ENCODE measurements at regions not wholly inside any gene's neighbourhood (a gene's known extent, or its start where the extent isn't known, plus 50 kb on each side); places are given as distances from the start of the nearest gene placed in this dataset.

GRCh38 chr6:115668211-115668610, 392.5 kb downstream of the FRK start:
- ChIA-PET CTCF (no interaction called here), POLR2A (no interaction called here)
- H3K9me3 Mint-ChIP-seq (ENCODE audit: low read depth): no peaks in the 10 kb centered on the region
- H3K36me3 Mint-ChIP-seq (ENCODE audit: low read depth): no peaks in the 10 kb centered on the region
- ATAC-seq: no peak
- no peak overlapping the region for H3K27ac Mint-ChIP-seq
- H3K27me3 Mint-ChIP-seq: no peaks in the 10 kb centered on the region
- no peak overlapping the region for H3K4me3 Mint-ChIP-seq
- intact Hi-C loops (cut with DNase I, micrococcal nuclease): no loop called here
- no peak for DNase-seq
- no peaks in the 10 kb centered on the region for H3K4me1 Mint-ChIP-seq

DNA sequence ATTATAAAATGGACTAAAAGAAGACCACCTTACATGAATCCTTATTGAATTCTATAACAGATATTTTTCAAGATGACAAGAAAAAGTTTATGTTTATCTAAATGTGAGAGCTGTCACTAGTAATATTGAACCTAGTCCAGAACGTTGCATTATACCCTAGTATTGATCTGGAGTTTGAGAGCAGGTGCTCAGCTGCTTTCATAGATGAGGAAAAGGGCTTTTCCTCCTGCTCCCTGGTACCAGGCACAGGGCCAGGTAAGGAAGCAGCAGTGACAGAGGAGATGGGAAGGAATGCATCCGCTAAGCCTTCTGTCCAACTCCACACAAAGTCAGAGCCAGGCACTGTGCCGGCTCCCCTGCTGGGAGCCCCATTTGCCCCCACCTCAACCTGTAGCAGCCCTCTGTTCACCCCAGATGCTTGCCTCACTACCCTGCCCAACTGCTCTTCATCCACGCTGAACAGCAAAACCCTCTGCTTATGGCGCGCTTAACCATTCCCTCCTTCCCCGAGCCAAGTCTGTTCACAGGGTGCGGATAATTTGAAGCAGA, 393.1 kb downstream of the FRK start:
- Mint-ChIP-seq H3K4me1 (no peaks in the 10 kb centered on the region), H3K27me3 (no peaks in the 10 kb centered on the region), H3K36me3 (ENCODE audit: low read depth) (no peaks in the 10 kb centered on the region), H3K27ac (no peak overlapping the region), H3K9me3 (ENCODE audit: low read depth) (no peaks in the 10 kb centered on the region), H3K4me3 (no peak overlapping the region)
- ChIA-PET POLR2A (no interaction called here), CTCF (interaction anchor here (0.7 kb wide), 1 partner anchor 9 kb away, joined by 3 read pairs; no protein-coding TSS in a partner anchor)
- ATAC-seq (no peak), DNase-seq (no peak)
- intact Hi-C loops (cut with DNase I, micrococcal nuclease): no loop called here

GRCh38 chr6:115666997-115667396, 393.7 kb downstream of the FRK start:
- Mint-ChIP-seq H3K4me3 (no peak overlapping the region), H3K27me3 (no peaks in the 10 kb centered on the region), H3K9me3 (ENCODE audit: low read depth) (no peaks in the 10 kb centered on the region), H3K4me1 (no peaks in the 10 kb centered on the region), H3K27ac (no peak overlapping the region), H3K36me3 (ENCODE audit: low read depth) (no peaks in the 10 kb centered on the region)
- CTCF ChIA-PET: interaction anchor here (0.7 kb wide), 1 partner anchor 9 kb away, joined by 3 read pairs; no protein-coding TSS in a partner anchor
- intact Hi-C loops (cut with DNase I, micrococcal nuclease): no loop called here
- no peak for ATAC-seq
- no peak for DNase-seq
- POLR2A ChIA-PET: no interaction called here

DNA sequence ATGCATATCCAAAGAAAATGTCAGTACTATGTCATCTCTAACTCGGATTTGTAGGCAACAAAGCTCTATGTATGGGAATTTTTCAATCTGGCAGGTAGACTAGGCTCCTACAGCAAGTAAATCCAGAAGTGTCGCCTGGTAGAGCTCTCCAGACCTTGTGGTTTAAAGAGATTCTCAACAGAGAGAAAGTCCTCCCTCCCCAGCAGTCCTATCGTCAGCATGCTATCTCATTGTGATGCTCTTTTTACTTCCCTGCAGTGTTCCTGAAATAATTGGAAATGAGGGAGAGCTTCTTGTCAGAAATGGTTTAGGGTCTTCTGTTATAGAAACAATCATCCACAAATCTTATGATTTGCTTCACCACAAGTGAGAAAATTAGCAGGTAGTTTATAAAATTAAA, 395.4 kb downstream of the FRK start:
- Mint-ChIP-seq H3K4me1 (no peaks in the 10 kb centered on the region), H3K27ac (no peak overlapping the region), H3K27me3 (no peaks in the 10 kb centered on the region), H3K36me3 (ENCODE audit: low read depth) (no peaks in the 10 kb centered on the region), H3K4me3 (no peak overlapping the region), H3K9me3 (ENCODE audit: low read depth) (no peaks in the 10 kb centered on the region)
- intact Hi-C loops (cut with DNase I, micrococcal nuclease): no loop called here
- POLR2A ChIA-PET: no interaction called here
- CTCF ChIA-PET: no interaction called here
- DNase-seq (no peak), ATAC-seq (no peak)

DNA sequence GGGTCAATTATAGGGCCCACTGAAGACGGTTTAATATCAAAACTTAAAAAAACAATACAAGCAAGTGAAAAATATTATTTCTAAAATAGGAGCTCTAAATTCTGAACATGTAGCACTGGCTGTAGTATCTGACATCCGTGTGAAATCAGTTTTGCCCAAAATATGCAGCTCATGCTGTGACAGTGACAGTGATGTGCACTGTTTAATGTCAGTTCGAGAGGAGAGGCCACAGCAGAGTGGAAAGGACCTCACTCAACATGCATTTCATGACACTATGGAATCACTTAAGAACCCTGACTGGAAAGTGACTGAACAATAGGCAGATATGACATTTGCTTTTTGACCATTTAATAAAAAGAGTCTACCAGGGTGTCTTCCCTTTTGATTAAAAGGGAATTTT, 397.0 kb downstream of the FRK start:
- POLR2A ChIA-PET: no interaction called here
- intact Hi-C loops (cut with DNase I, micrococcal nuclease): no loop called here
- Mint-ChIP-seq H3K36me3 (ENCODE audit: low read depth) (no peaks in the 10 kb centered on the region), H3K4me1 (no peaks in the 10 kb centered on the region), H3K9me3 (ENCODE audit: low read depth) (peaks cover 5% of the 10 kb centered on the region), H3K27ac (no peak overlapping the region), H3K4me3 (no peak overlapping the region), H3K27me3 (no peaks in the 10 kb centered on the region)
- CTCF ChIA-PET: no interaction called here
- DNase-seq (no peak), ATAC-seq (no peak)

GRCh38 chr6:115643762-115644161, 416.9 kb downstream of the FRK start:
- ChIA-PET POLR2A (no interaction called here), CTCF (no interaction called here)
- intact Hi-C loops (cut with DNase I, micrococcal nuclease): no loop called here
- Mint-ChIP-seq H3K4me3 (no peak overlapping the region), H3K9me3 (ENCODE audit: low read depth) (peaks cover under 1% of the 10 kb centered on the region), H3K27me3 (no peaks in the 10 kb centered on the region), H3K27ac (no peak overlapping the region), H3K36me3 (ENCODE audit: low read depth) (no peaks in the 10 kb centered on the region), H3K4me1 (no peaks in the 10 kb centered on the region)
- ATAC-seq: no peak
- DNase-seq: no peak

DNA sequence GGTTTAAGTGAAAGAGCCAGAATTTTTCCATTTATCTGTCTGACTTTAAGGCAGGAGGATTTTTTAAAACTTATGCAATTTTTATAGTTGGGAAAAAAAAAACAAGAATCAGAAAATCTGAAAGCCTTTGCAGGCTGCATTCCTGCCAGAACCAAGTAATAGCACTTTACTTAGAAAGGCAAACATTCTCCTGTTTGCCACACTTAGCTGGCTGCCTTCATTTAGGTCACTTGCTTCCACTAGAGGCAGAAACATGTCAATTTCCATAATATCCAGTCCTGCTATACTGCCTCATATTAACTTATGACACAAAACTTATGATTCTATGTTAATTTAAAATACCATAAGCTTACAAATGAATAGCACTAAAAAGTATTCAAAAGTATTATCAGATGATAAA, 425.8 kb downstream of the FRK start:
- POLR2A ChIA-PET: no interaction called here
- intact Hi-C loops (cut with DNase I, micrococcal nuclease): no loop called here
- DNase-seq (no peak), ATAC-seq (no peak)
- H3K4me3 Mint-ChIP-seq: no peak overlapping the region
- H3K36me3 Mint-ChIP-seq (ENCODE audit: low read depth): no peaks in the 10 kb centered on the region
- peaks cover 1% of the 10 kb centered on the region for H3K9me3 Mint-ChIP-seq (ENCODE audit: low read depth)
- CTCF ChIA-PET: no interaction called here
- no peaks in the 10 kb centered on the region for H3K27me3 Mint-ChIP-seq
- no peak overlapping the region for H3K27ac Mint-ChIP-seq
- no peaks in the 10 kb centered on the region for H3K4me1 Mint-ChIP-seq

DNA sequence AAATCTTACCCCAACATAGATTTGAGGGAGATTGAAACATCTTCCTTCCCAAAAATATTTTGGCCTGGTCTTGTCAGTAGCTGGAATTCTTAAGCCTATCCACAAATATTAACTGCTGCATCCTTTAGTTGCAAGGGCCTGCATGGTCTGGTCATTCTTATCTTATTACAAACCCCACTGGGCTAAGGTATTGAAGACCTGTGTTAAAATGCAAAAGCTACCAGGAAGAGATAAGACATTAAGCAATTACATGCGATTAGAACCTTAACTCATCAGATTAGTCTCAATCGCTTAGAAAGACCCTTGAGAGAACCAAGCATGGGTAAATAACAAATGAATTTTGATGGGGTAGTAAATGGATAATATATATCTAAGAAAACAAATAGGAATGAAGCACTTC, 426.6 kb downstream of the FRK start:
- POLR2A ChIA-PET: no interaction called here
- H3K9me3 Mint-ChIP-seq (ENCODE audit: low read depth): peaks cover 1% of the 10 kb centered on the region
- H3K27ac Mint-ChIP-seq: no peak overlapping the region
- no peaks in the 10 kb centered on the region for H3K4me1 Mint-ChIP-seq
- no peak for ATAC-seq
- no peaks in the 10 kb centered on the region for H3K27me3 Mint-ChIP-seq
- CTCF ChIA-PET: no interaction called here
- H3K36me3 Mint-ChIP-seq (ENCODE audit: low read depth): no peaks in the 10 kb centered on the region
- H3K4me3 Mint-ChIP-seq: no peak overlapping the region
- DNase-seq: no peak
- intact Hi-C loops (cut with DNase I, micrococcal nuclease): no loop called here

GRCh38 chr6:115631028-115631427, 429.7 kb downstream of the FRK start:
- H3K36me3 Mint-ChIP-seq (ENCODE audit: low read depth): no peaks in the 10 kb centered on the region
- ATAC-seq: no peak
- no peaks in the 10 kb centered on the region for H3K27me3 Mint-ChIP-seq
- H3K4me3 Mint-ChIP-seq: no peak overlapping the region
- CTCF ChIA-PET: no interaction called here
- H3K9me3 Mint-ChIP-seq (ENCODE audit: low read depth): no peaks in the 10 kb centered on the region
- no peak for DNase-seq
- POLR2A ChIA-PET: no interaction called here
- no peak overlapping the region for H3K27ac Mint-ChIP-seq
- intact Hi-C loops (cut with DNase I, micrococcal nuclease): no loop called here
- no peaks in the 10 kb centered on the region for H3K4me1 Mint-ChIP-seq

- ATAC-seq (no peak), DNase-seq (no peak)
- ChIA-PET POLR2A (no interaction called here), CTCF (no interaction called here)
- H3K36me3 Mint-ChIP-seq (ENCODE audit: low read depth): no peaks in the 10 kb centered on the region
- intact Hi-C loops (cut with DNase I, micrococcal nuclease): no loop called here
- no peak overlapping the region for H3K27ac Mint-ChIP-seq
- no peaks in the 10 kb centered on the region for H3K4me1 Mint-ChIP-seq
- H3K9me3 Mint-ChIP-seq (ENCODE audit: low read depth): peaks cover 1% of the 10 kb centered on the region
- H3K27me3 Mint-ChIP-seq: no peaks in the 10 kb centered on the region
- H3K4me3 Mint-ChIP-seq: no peak overlapping the region
Measured at GRCh38 chr6:115630424-115631024, 430.2 kb downstream of the FRK start.

- Mint-ChIP-seq H3K9me3 (ENCODE audit: low read depth) (peaks cover 1% of the 10 kb centered on the region), H3K27me3 (no peaks in the 10 kb centered on the region), H3K27ac (no peak overlapping the region), H3K4me1 (no peaks in the 10 kb centered on the region), H3K4me3 (no peak overlapping the region), H3K36me3 (ENCODE audit: low read depth) (no peaks in the 10 kb centered on the region)
- intact Hi-C loops (cut with DNase I, micrococcal nuclease): no loop called here
- POLR2A ChIA-PET: no interaction called here
- ATAC-seq: no peak
- CTCF ChIA-PET: no interaction called here
- DNase-seq: no peak
Measured at GRCh38 chr6:115629415-115629814, 431.3 kb downstream of the FRK start.

DNA sequence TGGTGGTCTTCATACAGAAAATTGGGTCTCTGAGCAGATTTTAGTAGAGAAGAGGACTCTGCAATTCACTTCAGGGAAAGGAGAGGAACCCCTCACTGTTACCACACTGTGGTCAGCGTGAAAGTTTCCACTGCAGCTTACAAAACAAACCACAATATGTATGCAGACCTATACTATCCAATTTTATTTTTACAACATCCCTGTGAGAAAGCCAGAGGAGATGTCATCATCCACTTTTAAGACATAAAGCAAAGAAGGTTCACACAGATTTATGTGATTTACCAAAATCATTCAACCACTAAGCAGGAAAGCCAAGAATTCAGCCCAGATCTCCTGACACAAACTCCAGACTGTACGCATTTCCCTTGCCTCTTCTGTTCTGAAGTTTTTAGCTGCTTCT, 442.4 kb downstream of the FRK start:
- H3K27ac Mint-ChIP-seq: no peak overlapping the region
- ChIA-PET CTCF (no interaction called here), POLR2A (no interaction called here)
- ATAC-seq (no peak), DNase-seq (no peak)
- H3K9me3 Mint-ChIP-seq (ENCODE audit: low read depth): no peaks in the 10 kb centered on the region
- no peaks in the 10 kb centered on the region for H3K4me1 Mint-ChIP-seq
- H3K4me3 Mint-ChIP-seq: no peak overlapping the region
- no peaks in the 10 kb centered on the region for H3K36me3 Mint-ChIP-seq (ENCODE audit: low read depth)
- H3K27me3 Mint-ChIP-seq: no peaks in the 10 kb centered on the region
- intact Hi-C loops (cut with DNase I, micrococcal nuclease): no loop called here

- H3K27ac Mint-ChIP-seq: no peak overlapping the region
- H3K27me3 Mint-ChIP-seq: no peaks in the 10 kb centered on the region
- POLR2A ChIA-PET: no interaction called here
- H3K4me1 Mint-ChIP-seq: no peaks in the 10 kb centered on the region
- intact Hi-C loops (cut with DNase I, micrococcal nuclease): no loop called here
- H3K4me3 Mint-ChIP-seq: no peak overlapping the region
- CTCF ChIA-PET: no interaction called here
- no peak for DNase-seq
- H3K36me3 Mint-ChIP-seq (ENCODE audit: low read depth): no peaks in the 10 kb centered on the region
- ATAC-seq: no peak
- no peaks in the 10 kb centered on the region for H3K9me3 Mint-ChIP-seq (ENCODE audit: low read depth)
Measured at GRCh38 chr6:115617031-115617430, 443.7 kb downstream of the FRK start.
